ENCODE measurements at regions not wholly inside any gene's neighbourhood (a gene's known extent, or its start where the extent isn't known, plus 50 kb on each side); places are given as distances from the start of the nearest gene placed in this dataset.

DNA sequence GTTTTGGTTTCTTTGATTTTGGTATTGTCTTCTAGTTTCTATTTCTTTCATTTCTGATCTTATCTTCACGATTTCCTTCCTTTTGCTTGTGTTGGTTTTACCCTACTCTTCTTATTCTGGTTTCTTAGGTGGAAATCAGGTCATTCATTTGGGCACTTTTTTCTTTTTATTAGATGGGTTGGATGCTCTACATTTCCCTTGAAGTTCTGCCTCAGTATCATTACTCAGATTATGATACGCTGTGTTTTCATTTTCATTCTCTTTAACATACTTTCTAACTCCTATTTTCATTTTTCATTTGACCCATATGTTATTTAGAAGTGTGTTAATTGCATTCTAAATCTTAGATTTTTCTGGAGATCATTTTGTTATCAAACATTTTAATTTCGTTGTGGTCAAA is 108.6 kb downstream of the IRF8 start:
- no peaks in the 10 kb centered on the region for H3K27me3 ChIP-seq
- no peak overlapping the region for H3K4me3 ChIP-seq (replicated peaks in 1 of 3)
- DNase-seq: no peak
- no peak for TF ChIP-seq POLR2A (IDR thresholded peaks at IDR 0.05)
- no peaks in the 10 kb centered on the region for H3K36me3 ChIP-seq
- H3K9me3 ChIP-seq: no peaks in the 10 kb centered on the region
- intact Hi-C loops (cut with DNase I): no loop called here
- no peaks in the 10 kb centered on the region for H3K4me1 ChIP-seq
- no peak overlapping the region for H3K27ac ChIP-seq
- WGBS, 2 donors: 77 to 80% methylated on average over 3 of the region's 3 CpGs

DNA sequence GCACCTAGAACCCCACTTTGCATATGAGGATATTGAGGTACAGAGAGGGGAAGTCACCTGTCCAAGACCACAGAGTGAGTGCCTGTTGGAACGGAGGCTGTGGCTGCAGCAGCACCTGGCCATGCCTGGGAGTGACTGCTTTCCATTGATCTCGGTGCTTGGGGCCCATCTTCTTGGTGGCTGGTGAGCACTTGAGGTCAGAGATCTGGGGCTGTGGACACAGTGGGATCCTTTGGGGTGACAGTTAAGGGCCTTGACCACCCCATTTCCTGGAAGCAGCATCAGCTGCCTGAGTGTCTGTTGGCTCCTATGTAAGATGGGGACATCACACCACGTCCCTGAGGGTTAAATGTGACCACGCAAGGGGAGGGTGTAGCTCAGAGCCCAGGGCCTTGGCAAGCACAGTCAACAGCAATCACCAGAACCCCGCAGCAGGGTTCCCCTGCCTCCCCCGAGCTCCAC is 111.7 kb downstream of the IRF8 start:
- H3K27me3 ChIP-seq: no peaks in the 10 kb centered on the region
- no peak overlapping the region for H3K27ac ChIP-seq
- intact Hi-C loops (cut with DNase I): no loop called here
- H3K4me1 ChIP-seq: no peaks in the 10 kb centered on the region
- no peak for DNase-seq
- WGBS, 2 donors: 84 to 85% methylated on average over 5 to 6 of the region's 6 CpGs
- no peak overlapping the region for H3K4me3 ChIP-seq (replicated peaks in 1 of 3)
- no peaks in the 10 kb centered on the region for H3K36me3 ChIP-seq
- TF ChIP-seq POLR2A (IDR thresholded peaks at IDR 0.05): no peak
- TF ChIP-seq, protein P1, sequence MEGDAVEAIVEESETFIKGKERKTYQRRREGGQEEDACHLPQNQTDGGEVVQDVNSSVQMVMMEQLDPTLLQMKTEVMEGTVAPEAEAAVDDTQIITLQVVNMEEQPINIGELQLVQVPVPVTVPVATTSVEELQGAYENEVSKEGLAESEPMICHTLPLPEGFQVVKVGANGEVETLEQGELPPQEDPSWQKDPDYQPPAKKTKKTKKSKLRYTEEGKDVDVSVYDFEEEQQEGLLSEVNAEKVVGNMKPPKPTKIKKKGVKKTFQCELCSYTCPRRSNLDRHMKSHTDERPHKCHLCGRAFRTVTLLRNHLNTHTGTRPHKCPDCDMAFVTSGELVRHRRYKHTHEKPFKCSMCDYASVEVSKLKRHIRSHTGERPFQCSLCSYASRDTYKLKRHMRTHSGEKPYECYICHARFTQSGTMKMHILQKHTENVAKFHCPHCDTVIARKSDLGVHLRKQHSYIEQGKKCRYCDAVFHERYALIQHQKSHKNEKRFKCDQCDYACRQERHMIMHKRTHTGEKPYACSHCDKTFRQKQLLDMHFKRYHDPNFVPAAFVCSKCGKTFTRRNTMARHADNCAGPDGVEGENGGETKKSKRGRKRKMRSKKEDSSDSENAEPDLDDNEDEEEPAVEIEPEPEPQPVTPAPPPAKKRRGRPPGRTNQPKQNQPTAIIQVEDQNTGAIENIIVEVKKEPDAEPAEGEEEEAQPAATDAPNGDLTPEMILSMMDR (IDR thresholded peaks at IDR 0.05): no peak
- no peaks in the 10 kb centered on the region for H3K9me3 ChIP-seq

DNA sequence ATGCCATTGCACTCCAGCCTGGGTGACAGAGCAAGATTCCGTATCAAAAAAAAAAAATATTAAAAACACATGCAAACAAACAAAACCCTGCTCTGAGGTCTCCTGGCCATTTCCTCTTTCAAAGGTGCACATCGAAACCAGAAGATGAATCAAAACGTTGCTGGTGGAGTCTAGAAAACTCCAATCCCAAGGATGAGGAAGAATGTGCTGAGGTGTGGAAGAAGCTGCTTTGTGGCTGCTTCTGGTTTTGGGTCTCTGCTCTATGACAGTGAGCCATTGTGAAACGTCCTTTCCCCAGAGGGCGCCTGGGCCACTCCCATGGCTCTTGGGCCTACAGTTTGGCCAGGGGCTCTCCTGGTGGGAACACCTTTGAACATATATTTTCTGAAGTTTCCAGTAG is 112.6 kb downstream of the IRF8 start:
- intact Hi-C loops (cut with DNase I): no loop called here
- TF ChIP-seq, protein P1 (IDR thresholded peaks at IDR 0.05): no peak
- no peak for TF ChIP-seq POLR2A (IDR thresholded peaks at IDR 0.05)
- DNase-seq: no peak
- Histone ChIP-seq H3K27me3 (no peaks in the 10 kb centered on the region), H3K4me1 (no peaks in the 10 kb centered on the region), H3K4me3 (replicated peaks in 1 of 3) (no peak overlapping the region), H3K27ac (no peak overlapping the region), H3K9me3 (no peaks in the 10 kb centered on the region), H3K36me3 (no peaks in the 10 kb centered on the region)
- WGBS, 2 donors: 80 to 86% methylated on average over 5 of the region's 5 CpGs

DNA sequence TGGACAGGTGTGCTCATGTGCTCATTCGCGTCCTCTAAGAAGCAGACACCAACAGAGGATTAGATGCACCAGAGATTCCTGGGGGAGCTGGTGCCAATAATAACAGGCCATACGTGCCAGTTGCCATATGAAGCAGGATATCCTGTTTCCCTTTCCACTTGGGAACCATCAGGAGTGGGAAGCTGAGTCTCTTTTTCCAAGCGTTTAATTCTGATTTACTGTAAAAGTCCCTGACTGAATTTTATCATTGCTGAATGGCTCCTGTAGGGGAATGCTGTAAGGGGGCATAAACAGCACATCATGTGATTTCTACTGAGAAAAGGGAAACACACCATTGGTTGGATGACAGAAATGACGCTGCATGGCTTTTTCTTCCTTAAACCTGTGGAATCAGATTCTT is 113.3 kb downstream of the IRF8 start:
- no peak for DNase-seq
- H3K36me3 ChIP-seq: no peaks in the 10 kb centered on the region
- TF ChIP-seq, protein P1 (IDR thresholded peaks at IDR 0.05): no peak
- no peak for TF ChIP-seq POLR2A (IDR thresholded peaks at IDR 0.05)
- no peaks in the 10 kb centered on the region for H3K9me3 ChIP-seq
- no peaks in the 10 kb centered on the region for H3K27me3 ChIP-seq
- no peak overlapping the region for H3K4me3 ChIP-seq (replicated peaks in 1 of 3)
- H3K27ac ChIP-seq: no peak overlapping the region
- no peaks in the 10 kb centered on the region for H3K4me1 ChIP-seq
- intact Hi-C loops (cut with DNase I): no loop called here
- WGBS, 2 donors: 67 to 70% methylated on average over 5 of the region's 5 CpGs

DNA sequence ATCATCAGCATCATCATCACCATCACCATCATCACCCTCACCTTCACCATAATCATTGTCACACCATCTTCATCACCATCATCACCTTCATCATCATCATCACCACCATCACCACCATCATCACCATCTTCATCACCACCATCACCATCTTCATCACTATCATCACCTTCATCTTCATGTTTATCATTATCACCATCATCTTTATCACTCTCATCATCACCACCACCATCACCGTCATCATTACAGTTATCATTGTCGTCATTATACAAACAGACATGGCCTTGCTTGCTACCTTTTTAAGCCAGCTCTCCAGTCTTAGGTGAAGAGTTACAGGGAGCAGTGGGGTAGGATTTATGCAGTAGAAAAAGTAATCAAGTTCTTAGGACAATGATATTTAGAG is 114.9 kb downstream of the IRF8 start:
- DNase-seq: no peak
- no peaks in the 10 kb centered on the region for H3K4me1 ChIP-seq
- TF ChIP-seq, protein P1 (IDR thresholded peaks at IDR 0.05): no peak
- no peak for TF ChIP-seq POLR2A (IDR thresholded peaks at IDR 0.05)
- H3K9me3 ChIP-seq: no peaks in the 10 kb centered on the region
- no peak overlapping the region for H3K4me3 ChIP-seq (replicated peaks in 1 of 3)
- H3K27me3 ChIP-seq: no peaks in the 10 kb centered on the region
- WGBS, 2 donors: 91 to 94% methylated on average over 2 of the region's 2 CpGs
- H3K27ac ChIP-seq: no peak overlapping the region
- H3K36me3 ChIP-seq: no peaks in the 10 kb centered on the region
- intact Hi-C loops (cut with DNase I): loop anchor here (2.0 kb wide), 1 partner anchor 193 kb away; no protein-coding TSS in a partner anchor

DNA sequence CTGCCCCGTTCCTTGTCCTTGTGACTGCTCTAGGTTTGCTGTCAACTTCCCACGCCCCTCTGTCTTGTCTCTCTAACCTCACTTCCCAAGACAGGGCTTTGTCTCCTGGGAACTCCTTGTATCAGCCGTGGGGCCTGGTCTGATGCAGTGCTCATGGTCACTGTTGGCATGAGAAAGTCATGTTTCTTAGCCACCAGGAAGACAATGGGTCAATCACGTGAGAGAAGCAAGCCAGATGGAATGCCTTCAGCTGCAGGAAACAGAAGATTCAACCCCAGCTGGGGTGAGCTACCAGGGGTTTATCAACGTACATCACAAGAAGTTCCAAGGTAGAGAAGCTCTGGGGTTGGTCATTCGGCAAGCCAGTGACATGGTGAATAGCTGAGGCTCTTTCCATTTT is 116.6 kb downstream of the IRF8 start:
- intact Hi-C loops (cut with DNase I): loop anchor here (2.0 kb wide), 1 partner anchor 195 kb away; no protein-coding TSS in a partner anchor
- Histone ChIP-seq H3K27ac (no peak overlapping the region), H3K27me3 (no peaks in the 10 kb centered on the region), H3K36me3 (no peaks in the 10 kb centered on the region), H3K4me1 (no peaks in the 10 kb centered on the region), H3K9me3 (no peaks in the 10 kb centered on the region), H3K4me3 (replicated peaks in 1 of 3) (no peak overlapping the region)
- TF ChIP-seq, protein P1 (IDR thresholded peaks at IDR 0.05): no peak
- TF ChIP-seq POLR2A (IDR thresholded peaks at IDR 0.05): no peak
- WGBS, 2 donors: 78 to 82% methylated on average over 6 of the region's 6 CpGs
- no peak for DNase-seq
